Endodermal cell (in vitro differentiated cells): ENCODE measurements at regions not wholly inside any gene's neighbourhood (a gene's known extent, or its start where the extent isn't known, plus 50 kb on each side); places are given as distances from the start of the nearest gene placed in this dataset.

Experiments
- DNase-seq: peaks from one replicate; pipeline ENCODE4 v3.0.0-alpha.2; 2017
- H3K27ac ChIP-seq: 2 replicates; pipeline ENCODE4 v1.5.1; 2013; ENCODE audit warnings: mild to moderate bottlenecking, low read depth, low read length, moderate library complexity
- H3K27me3 ChIP-seq: 2 replicates; pipeline ENCODE4 v1.6.1; 2013; ENCODE audit warnings: mild to moderate bottlenecking, low read length, moderate library complexity; ENCODE audit not compliant: insufficient read depth, control insufficient read depth, poor library complexity, severe bottlenecking
- H3K36me3 ChIP-seq: 2 replicates; pipeline ENCODE4 v1.7.0; 2013; ENCODE audit warnings: mild to moderate bottlenecking, low read length, moderate library complexity; ENCODE audit not compliant: control insufficient read depth, insufficient read depth
- H3K4me1 ChIP-seq: one replicate; pipeline ENCODE4 v1.7.0; 2013; ENCODE audit warnings: low read length; ENCODE audit not compliant: control insufficient read depth, insufficient read depth
- H3K4me3 ChIP-seq: 2 replicates; pipeline ENCODE4 v1.5.1; 2013; ENCODE audit warnings: mild to moderate bottlenecking, low read length, moderate library complexity
- H3K9ac ChIP-seq: 2 replicates; pipeline ENCODE4 v1.6.1; 2013; ENCODE audit warnings: mild to moderate bottlenecking, low read length, moderate library complexity; ENCODE audit not compliant: poor library complexity, severe bottlenecking; ENCODE audit errors: extremely low read depth
- H3K9me3 ChIP-seq: 2 replicates; pipeline ENCODE4 v1.6.1; 2013; ENCODE audit warnings: mild to moderate bottlenecking, low read length, moderate library complexity; ENCODE audit not compliant: control insufficient read depth
- H3K27ac Mint-ChIP-seq: 2 replicates; pipeline ENCODE4 v1.8.0; 2020; ENCODE audit warnings: mixed read lengths
- H3K27me3 Mint-ChIP-seq: 2 replicates; pipeline ENCODE4 v1.8.0; 2021; ENCODE audit warnings: mild to moderate bottlenecking, mixed read lengths; ENCODE audit not compliant: insufficient read depth
- H3K36me3 Mint-ChIP-seq: 2 replicates; pipeline ENCODE4 v1.8.0; 2020; ENCODE audit warnings: low read depth, mixed read lengths
- H3K4me1 Mint-ChIP-seq: 2 replicates; pipeline ENCODE4 v1.8.0; 2020; ENCODE audit warnings: mixed read lengths
- H3K4me3 Mint-ChIP-seq: 2 replicates; pipeline ENCODE4 v1.8.0; 2020; ENCODE audit warnings: mild to moderate bottlenecking, moderate library complexity, mixed read lengths
- H3K9me3 Mint-ChIP-seq: 2 replicates; pipeline ENCODE4 v1.8.0; 2020; ENCODE audit warnings: mild to moderate bottlenecking, mixed read lengths
- CTCF ChIP-seq: fragments of 200-600 bp; sonication (generic); conservative IDR thresholded peaks from 2 replicates; pipeline ENCODE4 v1.5.0; 2021; ENCODE audit warnings: antibody characterized with exemption, mild to moderate bottlenecking
- WGBS, 2 experiments: methylation state at CpG; one replicate each; pipeline versions ENCODE4 v1.1.5 to v1.1.7; 2013; ENCODE audit warnings: missing lambda C conversion rate in 2 of 2, mixed read lengths in 1 of 2; ENCODE audit not compliant: insufficient coverage in 1 of 2, insufficient read length in 1 of 2; 5-methylcytosine and 5-hydroxymethylcytosine counted together

DNA sequence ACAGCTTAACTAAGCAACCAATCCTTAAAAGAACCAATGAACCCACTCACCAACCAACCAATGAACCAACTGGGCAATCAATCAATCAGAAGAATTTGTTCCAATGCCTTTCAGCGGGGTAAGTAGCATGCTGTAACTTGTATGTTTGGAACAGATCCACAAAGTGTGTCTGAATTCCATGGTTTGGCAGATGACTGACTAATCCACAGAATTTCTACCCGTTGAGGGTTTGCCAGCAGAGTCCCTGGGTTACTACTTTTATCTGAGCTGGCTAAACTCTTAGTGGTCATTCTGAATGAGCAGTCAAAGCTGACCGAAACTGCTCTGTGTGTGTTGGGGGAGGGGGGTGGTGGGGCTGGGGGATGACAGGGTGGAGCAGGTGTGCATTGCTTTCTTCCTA lies 125.0 kb upstream of the JAG1 start:
- Histone ChIP-seq H3K27ac (no peak overlapping the region), H3K9ac (no peak overlapping the region), H3K4me1 (peaks cover 2% of the 10 kb centered on the region), H3K36me3 (no peaks in the 10 kb centered on the region), H3K4me3 (no peak overlapping the region), H3K27me3 (no peaks in the 10 kb centered on the region), H3K9me3 (no peaks in the 10 kb centered on the region)
- Mint-ChIP-seq H3K4me1 (peaks cover 20% of the 10 kb centered on the region), H3K27ac (no peak overlapping the region), H3K27me3 (peaks cover 16% of the 10 kb centered on the region), H3K4me3 (no peak overlapping the region), H3K9me3 (peaks cover 2% of the 10 kb centered on the region), H3K36me3 (no peaks in the 10 kb centered on the region)
- WGBS, 2 experiments: 89 to 94% methylated on average over 2 to 3 of the region's 3 CpGs
- TF ChIP-seq CTCF: no peak
- DNase-seq: no peak

DNA sequence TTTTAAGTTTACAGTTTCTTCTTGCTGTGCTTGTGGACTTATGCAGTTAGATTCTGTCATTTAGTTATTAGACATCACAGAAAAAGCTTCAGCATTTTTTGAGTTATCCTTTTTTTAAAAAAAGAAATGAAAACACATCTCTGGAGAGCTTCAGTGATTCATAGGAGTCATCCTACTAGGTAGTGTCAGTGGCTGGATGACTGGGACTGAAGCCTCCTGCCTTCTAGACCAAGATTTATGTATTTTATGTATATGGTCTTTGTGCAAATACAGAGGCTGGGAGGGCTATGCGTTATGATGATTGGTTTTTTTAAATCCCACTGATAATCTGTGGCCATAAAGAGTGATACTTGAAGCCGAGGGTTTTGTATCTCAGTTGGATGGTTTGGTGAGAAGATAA lies 125.9 kb upstream of the JAG1 start:
- no peak overlapping the region for H3K9ac ChIP-seq
- DNase-seq: no peak
- no peaks in the 10 kb centered on the region for H3K27me3 ChIP-seq
- Mint-ChIP-seq H3K36me3 (no peaks in the 10 kb centered on the region), H3K4me3 (no peak overlapping the region), H3K9me3 (peaks cover 2% of the 10 kb centered on the region), H3K27me3 (peaks cover 9% of the 10 kb centered on the region), H3K4me1 (peaks cover 16% of the 10 kb centered on the region), H3K27ac (no peak overlapping the region)
- no peaks in the 10 kb centered on the region for H3K36me3 ChIP-seq
- no peak for TF ChIP-seq CTCF
- H3K9me3 ChIP-seq: no peaks in the 10 kb centered on the region
- H3K27ac ChIP-seq: no peak overlapping the region
- WGBS, 2 experiments: 93 to 100% methylated on average over 1 to 2 of the region's 2 CpGs
- H3K4me1 ChIP-seq: peaks cover 2% of the 10 kb centered on the region
- H3K4me3 ChIP-seq: no peak overlapping the region

GRCh38 chr20:10800288-10800687 lies 126.5 kb upstream of the JAG1 start:
- Mint-ChIP-seq H3K27me3 (peaks cover 5% of the 10 kb centered on the region), H3K9me3 (peaks cover 2% of the 10 kb centered on the region), H3K4me1 (peaks cover 14% of the 10 kb centered on the region), H3K36me3 (no peaks in the 10 kb centered on the region), H3K4me3 (no peak overlapping the region), H3K27ac (no peak overlapping the region)
- 83 to 89% methylated on average over 5 to 6 of the region's 6 CpGs for WGBS, 2 experiments
- Histone ChIP-seq H3K36me3 (no peaks in the 10 kb centered on the region), H3K9ac (no peak overlapping the region), H3K27ac (no peak overlapping the region), H3K9me3 (no peaks in the 10 kb centered on the region), H3K4me3 (no peak overlapping the region), H3K4me1 (peaks cover 2% of the 10 kb centered on the region), H3K27me3 (no peaks in the 10 kb centered on the region)
- TF ChIP-seq CTCF: no peak
- no peak for DNase-seq
